HL-60/S4 treated with phorbol 12-myristate 13-acetate at 8.2 ng/mL for 4 days and 3 days (cell line): ENCODE measurements at regions not wholly inside any gene's neighbourhood (a gene's known extent, or its start where the extent isn't known, plus 50 kb on each side); places are given as distances from the start of the nearest gene placed in this dataset.

Experiments
- in situ Hi-C: fragments of 300-500 bp; cut with MboI; formaldehyde crosslinking; loops from 2 replicates; pipeline ENCODE4 v1.15.0; 2022; ENCODE audit warnings: low sequenced_read_pairs

DNA sequence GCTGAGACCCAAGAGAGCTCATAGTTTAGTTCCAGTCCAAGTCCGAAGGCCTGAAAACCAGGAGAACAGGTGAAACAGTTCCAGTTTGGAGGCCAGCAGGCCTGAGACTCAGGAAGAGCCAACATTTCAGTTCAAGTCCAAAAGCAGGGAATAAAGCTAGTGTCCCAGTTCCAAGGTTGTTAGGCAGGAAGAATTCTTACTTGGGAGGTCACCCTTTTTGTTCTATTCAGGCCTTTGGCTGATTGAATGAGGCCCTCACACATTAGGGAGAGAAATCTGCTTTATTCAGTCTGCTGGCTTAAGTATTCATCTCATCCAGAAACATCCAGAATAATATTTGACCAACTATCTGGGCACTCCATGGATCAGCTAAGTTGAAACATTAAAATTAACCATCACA lies 294.6 kb downstream of the PCNX1 start:
- in situ Hi-C loops, result no loop called here

DNA sequence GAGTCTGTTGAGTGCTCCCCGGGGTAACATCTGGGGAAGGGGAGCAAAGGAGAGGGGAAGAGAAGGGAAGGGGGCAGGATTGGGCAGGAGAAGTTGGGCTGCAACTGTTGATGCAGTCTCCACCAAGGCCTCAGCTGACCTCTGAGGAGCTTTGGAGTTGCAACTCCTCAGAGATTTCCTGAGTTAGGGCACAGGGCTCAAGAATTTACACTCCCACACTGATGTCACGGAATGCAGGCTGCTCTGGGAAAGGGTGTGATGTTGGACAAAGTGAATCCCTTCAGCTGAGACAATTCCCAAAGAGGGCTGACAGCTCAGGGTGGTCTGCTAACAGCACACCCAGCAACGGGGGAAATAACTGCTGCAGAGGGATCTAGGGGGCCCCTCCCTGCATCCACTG lies 295.6 kb downstream of the PCNX1 start:
- in situ Hi-C loops, result no loop called here

DNA sequence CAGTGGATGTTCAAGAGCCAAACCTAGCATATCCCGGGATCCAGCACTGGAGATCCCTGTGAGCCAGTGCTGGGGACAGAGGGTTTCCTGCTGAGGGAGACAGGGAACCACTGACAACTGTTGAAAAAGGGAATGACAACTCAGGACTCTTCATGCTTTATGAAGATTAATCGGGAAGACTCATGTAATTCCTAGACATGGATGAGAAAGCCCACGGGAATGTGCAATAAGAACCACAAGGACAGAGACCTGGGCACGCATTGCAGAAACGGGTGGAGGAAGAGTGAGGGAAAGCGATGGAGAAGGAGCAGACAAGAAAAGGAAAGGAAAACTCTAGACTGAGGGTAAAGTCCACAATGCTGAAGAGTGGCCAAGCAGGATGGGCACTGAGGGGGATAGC lies 296.0 kb downstream of the PCNX1 start:
- in situ Hi-C loops, result no loop called here

DNA sequence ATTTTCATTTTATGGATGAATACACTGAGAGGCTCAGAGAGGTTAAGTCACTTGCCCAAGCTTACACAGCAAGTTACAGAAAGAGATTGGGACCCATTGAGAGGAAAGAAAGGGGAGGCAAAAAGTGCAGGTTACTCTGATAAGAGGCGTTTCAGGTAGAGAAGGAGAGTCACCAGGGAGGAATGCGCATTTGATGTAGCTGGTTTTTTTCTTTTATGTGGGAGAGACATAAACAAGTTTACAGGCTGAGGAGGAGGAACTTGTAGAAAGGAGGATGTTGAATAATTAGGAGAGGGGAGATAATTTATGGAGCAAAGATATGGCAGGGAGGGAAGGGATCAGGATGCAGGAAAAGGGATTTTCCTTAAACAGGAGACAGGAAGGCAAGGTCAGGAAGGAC lies 297.0 kb downstream of the PCNX1 start:
- in situ Hi-C loops, result no loop called here

DNA sequence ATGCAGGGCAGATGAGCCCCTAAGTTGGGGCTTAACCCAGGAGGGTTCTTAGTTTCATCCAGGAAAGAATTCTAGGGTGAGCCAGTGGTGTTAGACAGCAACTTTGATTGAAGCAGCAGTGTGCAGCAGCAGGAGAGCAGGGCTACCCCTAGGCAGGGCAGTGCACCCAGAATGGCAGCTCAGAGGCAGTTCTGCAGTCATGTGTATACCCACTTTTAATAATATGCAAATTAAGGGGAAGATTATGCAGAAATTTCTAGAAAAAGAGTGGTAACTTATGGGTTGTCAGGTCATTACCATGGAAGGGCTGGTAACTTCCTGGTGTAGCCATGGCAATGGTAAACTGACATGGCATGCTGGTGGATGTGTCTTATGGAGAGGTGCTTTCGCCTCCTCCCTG lies 297.5 kb downstream of the PCNX1 start:
- in situ Hi-C loops, result no loop called here

DNA sequence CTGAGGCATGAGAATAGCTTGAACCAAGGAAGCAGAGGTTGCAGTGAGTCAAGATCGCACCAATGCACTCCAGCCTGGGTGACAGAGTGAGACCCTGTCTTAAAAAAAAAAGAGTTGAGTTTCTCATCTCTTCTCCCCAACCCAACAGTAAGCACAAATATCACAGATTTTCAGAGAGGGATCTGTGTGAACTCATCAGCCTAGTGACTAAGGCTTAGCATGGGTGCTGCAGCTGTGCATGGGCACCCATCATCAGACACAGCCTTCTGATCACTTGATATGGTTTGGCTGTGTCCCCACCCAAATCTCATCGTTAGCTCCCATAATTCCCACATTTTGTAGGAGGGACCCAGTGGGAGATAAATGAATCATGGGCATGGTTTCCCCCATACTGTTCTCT lies 298.9 kb downstream of the PCNX1 start:
- in situ Hi-C loops, result no loop called here

DNA sequence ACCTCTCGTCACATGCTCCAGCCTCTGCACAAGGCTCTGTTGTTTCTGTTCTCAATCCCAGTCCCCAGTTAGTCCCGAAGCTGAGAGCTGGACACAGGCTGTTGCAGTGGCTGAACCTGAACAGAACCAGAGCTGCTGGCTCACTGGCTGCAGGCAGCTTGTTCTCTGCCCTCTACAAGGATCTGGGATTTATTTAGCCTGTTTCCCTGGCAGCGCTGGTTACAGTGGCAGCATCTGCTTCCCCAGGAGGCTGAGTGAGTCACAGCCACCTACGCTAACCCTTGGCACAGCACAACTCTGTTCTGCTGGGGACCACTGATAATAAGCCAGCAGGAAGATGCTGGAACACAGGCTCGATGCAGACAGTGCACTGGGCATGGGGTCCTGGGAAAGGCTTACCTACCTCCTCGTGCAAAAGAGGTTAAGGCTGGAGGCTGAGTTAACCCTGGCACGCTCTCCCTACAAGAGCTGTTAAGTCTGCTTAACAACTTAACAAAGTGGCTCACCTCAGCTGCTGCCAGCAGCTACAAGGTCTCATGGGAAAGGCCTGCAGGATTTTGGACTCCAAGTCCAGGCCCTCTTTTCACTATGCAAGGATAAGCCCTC lies 299.6 kb downstream of the PCNX1 start:
- in situ Hi-C loops, result no loop called here

DNA sequence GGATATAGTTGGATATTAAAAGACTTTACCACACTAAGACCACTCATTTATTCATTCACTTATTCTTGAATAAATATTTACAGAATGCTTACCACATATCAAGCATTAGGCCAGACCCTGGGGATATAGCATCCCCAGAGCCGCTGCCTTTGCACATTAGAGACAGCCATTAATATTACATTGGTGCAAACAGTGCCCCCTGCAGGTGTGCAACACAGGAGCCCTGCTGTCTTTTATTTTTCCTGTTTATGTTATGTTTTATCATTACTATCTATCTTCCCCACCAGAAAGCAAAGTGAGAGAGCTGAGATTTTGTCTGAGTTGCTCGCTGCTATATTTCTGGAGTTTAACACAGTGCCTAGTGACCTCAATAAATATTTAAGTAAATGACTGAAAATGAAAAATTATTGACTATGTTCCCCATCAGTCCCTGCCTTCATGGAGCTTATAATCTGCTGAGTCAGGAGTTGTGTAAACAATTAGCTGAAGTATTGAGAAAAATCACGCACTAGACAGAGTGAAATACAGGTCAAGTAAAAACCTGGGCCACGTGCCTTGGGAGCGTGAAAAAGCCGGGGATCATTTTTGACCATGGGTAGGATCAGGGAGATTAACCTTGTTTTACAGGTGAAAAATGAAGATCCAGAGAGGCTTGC lies 301.6 kb downstream of the PCNX1 start:
- in situ Hi-C loops, result no loop called here

DNA sequence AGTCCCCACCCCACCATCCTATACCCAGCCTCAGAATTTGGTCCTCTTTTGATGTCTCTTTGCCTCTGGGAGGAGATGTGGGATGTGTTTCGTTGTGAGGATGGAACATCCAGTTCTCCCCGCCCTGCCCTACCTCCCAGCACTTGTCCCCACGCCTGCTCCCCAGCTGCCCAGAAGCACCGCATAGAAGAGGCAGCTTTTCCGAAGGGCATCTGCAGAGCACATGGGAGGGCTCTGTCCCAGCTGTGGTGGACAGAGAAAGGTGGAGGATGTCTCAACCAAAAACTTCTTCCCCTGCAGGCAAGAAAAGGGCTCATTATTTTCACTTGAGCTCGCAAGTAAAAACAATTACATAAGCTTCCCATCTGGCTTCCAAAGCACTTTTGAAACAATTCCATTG lies 302.6 kb downstream of the PCNX1 start:
- in situ Hi-C loops, result no loop called here

DNA sequence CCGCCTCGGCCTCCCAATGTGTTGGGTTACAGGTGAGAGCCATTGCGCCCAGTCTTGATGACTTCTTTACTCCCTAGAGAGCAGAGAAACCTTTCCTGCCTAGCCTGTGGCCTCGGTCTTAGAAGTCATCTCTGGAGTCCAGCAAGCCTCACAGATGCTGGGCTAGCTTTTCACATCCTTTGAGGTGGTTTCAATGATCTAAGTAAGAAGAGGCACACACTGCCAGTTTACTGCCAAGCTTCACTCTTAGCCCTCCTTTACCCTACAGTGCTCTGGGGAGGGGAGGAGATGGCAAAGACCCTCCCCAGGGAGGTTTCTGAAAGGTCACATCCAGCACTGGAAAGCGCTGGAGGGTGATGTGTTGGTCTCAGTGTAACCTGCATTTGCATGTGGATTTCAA lies 304.8 kb downstream of the PCNX1 start:
- in situ Hi-C loops, result no loop called here

DNA sequence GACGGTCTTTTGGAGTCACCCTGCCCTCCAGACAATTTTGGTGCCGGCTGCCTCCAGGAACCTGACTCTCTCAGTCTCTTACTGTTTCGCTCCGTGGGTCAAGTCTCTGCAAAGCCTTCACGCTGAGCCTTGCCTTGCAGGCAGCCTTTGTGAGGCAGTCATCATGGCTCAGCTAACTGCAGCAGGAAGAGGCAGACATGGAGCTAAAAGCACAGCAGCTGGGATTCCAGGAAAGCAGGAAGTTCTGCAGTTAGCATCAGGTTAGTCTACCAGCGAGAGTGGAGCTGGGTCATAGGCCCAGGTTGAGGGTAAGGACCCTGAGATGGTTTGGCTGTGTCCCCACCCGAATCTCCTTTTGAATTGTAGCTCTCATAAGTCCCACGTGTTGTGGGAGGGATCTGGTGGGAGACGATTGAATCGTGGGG lies 305.4 kb downstream of the PCNX1 start:
- in situ Hi-C loops, result no loop called here

DNA sequence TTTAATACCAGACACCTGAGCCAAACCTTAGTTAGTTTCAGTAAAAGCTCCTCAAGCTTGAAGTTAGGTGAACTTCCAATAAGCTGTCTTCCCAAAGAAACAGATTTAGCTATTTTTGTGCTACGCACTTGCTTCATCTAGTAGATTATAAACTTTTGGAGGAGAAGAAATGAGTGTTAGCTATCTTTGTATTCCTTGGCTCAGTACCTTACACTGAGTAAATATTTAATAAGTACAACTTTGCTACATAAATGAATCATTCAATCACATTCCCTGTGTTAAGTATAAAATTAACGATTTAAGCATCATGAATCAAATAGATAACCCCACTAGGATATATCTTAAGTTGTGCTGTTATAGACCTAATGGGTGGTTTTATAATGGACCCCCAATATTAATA lies 307.0 kb downstream of the PCNX1 start:
- in situ Hi-C loops, result no loop called here

DNA sequence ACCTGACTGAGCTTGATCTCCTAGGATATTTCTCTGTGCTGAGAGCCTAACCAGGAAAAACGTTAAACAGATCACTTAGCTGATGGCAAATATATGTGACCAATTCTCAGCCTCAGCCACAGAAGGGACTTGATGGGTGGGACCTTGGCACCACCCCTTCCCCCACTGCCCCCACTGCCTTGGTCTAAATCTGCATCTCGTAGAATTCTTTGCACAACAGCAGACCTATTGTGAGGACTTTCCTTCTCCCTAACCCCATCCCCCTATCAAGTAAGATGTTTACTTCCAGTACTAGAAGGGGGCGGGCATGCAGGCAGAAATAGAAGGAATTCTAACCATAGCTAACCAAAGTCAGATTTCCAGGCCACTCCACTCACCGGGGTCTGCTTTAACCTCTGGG lies 313.2 kb downstream of the PCNX1 start:
- in situ Hi-C loops, result no loop called here

DNA sequence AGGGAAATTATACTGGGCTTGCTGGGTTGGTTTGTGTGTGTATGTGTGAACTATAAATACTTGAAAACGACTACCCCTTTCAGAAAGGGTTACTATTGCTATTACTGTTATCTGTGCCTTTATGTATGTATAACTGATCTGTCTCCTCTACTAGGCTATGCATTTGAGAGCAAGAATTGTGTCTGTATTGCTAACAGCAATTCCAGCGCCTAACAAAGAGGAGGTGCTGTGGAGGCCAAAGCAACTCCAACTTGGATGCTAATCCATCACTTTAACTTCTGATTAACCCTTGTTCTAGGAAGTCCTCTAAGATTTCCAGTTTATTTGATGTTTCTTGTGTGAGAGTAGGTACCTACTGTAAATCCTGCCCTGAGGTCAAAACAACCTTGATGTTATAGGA lies 313.9 kb downstream of the PCNX1 start:
- in situ Hi-C loops, result no loop called here

DNA sequence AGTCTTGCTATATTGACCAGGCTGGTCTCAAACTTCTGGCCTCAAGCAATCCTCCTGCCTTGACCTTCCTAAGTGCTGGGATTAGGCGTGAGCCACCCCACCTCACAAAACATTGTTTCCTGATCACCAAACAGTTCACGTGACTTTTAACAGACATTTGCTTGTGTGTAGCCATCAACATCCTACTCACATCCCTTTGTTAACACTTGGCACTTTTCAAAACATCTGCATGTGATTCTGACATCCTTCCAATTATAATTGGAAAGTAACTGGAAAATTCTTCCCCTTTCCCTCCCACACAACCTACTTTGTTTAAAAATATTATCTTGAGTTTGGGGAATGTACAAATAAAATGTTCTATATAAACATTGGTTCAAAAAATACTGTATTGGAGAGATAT lies 317.9 kb downstream of the PCNX1 start:
- in situ Hi-C loops, result no loop called here

DNA sequence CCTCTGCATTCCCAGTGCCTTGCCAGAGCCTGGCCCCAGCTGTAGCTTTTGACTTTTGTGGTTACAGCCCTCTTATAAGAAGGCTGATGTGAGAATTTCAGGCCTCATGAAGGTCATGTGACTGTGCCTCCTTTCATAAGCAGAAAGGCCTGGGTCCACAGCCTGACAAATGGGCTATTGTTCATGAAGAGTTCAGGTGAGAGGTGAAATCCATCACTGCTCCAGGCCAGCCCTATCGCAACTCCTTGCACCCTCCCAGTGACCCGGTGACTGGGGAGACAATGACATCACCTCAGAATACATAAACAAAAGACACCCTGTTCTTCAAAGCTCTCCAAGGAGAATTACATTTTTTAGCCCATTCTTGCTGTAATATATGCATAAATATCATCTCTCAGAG lies 321.5 kb downstream of the PCNX1 start:
- in situ Hi-C loops, result no loop called here

DNA sequence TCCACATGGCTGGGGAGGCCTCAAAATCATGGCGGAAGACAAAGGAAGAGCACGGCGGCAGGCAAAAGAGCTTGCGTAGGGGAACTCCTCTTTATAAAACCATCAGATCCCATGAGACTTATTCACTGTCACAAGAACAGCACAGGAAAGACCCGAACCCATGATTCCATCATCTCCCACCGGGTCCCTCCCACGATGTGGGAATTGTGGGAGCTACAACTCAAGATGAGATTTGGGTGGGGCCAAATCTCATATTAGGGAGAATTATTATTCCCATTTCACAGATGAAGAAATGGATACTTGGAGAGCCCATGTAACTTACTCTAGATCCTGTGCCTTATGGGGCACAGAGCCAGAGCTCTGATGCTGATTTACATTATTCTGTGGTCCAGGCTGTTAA lies 322.6 kb downstream of the PCNX1 start:
- in situ Hi-C loops, result no loop called here

DNA sequence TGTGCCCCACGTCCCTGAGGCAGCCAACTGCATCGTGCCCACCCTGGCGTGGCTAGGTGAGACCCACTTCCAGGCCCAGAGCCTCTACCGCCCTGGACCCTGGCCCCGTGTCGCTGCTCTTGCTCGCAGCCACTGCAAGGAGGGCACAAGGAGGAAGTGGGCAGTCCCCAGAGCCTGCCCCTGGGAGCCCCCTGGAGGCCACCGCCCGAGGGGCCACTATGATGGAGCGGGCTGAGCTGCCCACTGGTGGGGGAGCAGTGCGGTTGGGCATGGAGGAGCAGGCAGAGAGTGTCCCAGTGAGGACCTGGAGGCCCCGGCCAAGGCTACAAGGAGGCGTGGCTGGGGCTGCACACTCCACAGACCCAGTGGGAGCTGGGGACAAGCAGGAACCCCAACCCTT lies 323.6 kb downstream of the PCNX1 start:
- in situ Hi-C loops, result no loop called here

DNA sequence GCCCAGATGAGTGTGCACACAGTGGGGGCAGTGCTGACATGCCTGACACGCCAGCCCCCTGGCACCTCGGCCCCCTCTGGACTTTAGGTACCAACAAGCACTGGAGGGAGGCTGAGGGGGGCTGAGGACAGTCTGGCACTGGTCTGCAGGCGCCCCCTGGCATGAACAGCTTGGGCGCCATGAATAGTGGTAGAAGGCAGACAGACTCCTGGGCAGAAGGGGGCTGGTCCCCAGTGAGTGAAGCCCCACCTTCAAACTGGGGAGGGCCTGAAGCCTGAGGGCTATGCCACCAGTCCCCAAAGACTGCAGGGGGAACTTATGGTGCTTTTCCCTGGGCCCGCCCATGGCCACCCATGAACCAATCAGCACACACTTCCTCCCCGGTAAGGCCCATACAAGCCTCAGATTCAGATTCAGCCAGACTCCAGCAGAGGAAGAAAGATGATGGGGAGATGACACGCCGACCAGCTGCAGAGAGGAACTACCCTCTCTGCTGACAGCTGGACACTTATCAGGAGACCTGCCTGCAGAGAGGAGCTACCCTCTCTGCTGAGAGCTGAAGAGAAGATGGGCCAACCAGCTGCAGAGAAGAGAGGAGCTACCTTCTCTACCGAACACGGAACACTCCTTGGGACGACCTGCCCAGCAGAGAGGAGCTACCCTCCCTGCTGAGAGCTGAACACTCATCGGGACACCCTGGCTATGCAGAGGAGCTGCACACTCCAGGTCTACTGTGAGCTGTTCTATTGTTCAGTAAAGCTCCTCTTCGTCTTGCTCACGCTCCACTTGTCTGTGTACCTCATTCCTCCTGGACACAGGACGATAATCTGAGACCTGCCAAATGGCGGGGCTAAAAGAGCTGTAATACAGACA lies 324.5 kb downstream of the PCNX1 start:
- in situ Hi-C loops, result no loop called here

DNA sequence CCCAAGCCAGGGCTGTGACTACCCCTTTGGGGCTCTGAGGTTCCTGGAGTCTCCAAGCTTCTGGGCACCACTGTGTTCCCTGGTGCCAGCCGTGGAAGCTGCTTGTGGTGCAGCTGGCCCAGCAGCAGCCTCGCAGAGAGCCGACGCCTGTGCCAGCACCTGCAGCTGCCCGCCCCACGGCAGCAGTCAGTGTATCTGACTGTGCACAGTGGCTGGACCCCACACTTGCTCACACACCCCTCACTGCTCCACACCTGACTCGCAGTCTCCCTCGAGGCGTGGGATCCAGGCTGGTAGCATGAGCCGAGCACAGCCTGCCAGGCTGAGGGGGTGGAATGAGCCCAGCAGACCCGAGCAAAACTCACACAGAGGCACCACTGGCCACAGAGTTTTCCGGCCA lies 325.2 kb downstream of the PCNX1 start:
- in situ Hi-C loops, result no loop called here

DNA sequence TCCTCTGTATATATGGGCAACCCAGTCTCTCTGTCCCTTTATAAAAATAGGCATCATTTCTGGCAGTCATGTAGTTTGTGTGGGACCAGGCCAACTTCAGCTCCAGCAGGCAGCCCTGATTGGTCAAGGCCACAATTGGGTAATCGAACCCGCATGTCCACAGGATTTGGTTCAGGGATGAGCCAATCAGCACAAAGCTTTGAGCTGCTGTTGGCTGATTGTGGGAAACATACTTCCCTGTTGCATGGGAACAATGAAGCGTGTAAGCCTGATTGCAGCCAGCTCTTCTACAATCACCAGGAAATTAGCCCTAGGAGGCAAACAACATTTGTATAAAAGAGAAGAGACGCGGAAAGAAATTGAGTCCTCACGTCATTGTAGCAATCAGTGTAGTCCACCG lies 328.6 kb downstream of the PCNX1 start:
- in situ Hi-C loops, result no loop called here

DNA sequence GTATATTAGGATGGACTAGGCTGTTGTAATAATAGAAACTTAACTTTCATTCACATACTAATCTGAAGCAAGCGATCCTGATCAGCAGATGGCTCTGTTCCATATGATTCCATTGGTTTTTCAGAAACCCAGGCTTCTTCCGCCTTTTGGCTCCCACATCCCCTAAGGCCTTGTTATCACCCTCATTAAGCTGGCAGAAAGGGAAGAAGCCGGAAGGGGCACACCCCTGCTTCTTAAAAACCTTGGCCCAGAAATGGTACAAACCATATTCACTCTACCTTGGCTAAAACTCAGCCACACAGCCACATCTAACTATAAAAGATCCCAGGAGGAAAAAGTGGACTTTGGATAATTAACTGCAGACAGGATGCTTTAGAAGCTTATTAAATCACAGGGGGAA lies 329.2 kb downstream of the PCNX1 start:
- in situ Hi-C loops, result no loop called here
